ENCODE measurements at regions not wholly inside any gene's neighbourhood (a gene's known extent, or its start where the extent isn't known, plus 50 kb on each side); places are given as distances from the start of the nearest gene placed in this dataset.
"Not testable (repeated sequence)": the region's sequence is repeated elsewhere in the genome, so short reads cannot be mapped to it uniquely, and the experiment has no call there.

DNA sequence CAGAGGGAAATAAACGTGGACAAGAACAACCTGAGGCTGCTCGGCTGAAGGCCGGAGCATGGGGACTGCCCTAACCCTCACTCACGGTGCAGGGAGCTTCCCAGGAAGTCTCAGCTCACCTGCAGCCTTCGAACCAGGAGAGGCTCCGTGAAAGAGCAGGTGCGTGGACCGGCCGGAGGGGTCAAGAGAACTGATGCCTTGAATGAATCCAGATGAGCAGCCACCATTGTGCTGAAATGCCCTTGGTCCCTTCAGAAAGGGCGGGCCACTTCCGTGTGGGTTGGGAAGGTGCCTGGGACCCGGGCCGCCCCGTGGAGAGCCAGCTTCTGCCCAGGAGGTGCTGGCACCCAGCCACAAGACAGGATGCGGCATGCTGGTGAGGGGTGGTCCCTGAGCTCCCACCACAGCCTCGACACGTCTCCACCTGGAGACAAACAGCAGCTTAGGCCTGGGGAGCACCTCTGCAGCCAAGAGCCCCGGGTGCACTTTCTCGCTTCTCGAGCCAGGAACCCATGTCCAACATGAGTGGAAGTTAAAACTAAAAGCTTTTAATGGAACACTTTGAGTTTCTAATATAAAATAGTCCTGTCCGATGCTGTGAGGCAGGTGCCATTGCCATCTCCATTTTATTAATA, 83.5 kb downstream of the TTLL2 start:
- DNase-seq = no peak

DNA sequence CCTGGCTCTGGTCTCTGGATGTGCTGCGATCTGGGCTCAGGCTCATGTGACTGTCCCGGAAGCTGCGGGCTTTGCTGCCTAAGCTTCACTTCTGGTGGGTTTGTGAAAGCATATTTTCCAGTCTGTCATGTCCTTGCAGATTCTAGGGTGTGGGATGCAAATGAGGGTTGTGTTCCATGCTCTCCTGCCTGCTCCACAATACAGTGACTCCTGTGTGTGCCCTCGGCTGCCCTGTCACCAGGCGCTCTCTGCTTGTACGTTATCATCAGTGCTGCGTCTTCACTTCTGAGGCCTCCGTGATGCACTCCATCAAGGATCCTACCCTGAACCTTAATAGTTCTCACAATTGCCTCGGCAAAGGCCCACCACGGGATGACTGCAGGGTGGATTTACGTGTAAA, 84.2 kb downstream of the TTLL2 start:
- DNase-seq = no peak

DNA sequence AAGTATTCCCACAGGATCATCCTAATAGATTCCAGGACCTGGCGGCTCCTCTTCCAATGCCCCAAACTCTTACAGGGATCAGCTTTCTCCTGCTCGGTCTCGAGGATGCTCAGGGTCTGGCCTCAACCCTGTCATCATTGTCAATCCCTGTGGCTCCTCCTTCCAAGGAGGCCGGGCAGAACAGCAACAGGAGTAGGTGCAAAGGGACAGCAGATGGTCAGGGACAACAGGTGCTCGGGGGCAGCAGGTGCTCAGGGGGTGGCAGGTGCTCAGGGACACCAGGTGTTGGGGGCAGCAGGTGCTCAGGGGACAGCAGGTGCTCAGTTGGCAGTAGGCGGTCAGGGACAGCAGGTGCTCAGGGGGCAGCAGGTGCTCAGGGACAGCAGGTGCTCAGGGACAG, 84.8 kb downstream of the TTLL2 start:
- no peak for DNase-seq

DNA sequence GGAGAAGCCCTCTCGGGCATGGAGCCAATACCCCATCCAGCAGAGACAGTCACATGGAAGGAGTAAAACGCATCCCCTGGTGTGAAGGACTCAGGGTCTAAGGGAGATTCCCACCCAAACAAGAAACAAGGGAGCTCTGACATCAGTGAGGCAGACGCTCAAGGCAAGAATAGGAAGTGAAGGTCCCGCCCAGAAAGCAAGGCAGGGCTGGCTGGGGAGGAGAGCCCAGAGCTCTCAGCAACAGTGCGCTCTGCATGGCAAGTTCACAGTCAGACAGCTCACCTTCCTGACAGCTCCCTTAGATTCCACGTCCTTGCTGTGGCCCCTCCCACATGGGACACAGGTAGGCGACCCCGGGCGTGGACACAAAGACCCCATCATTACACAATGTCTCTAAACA, 85.6 kb downstream of the TTLL2 start:
- no peak for DNase-seq

DNA sequence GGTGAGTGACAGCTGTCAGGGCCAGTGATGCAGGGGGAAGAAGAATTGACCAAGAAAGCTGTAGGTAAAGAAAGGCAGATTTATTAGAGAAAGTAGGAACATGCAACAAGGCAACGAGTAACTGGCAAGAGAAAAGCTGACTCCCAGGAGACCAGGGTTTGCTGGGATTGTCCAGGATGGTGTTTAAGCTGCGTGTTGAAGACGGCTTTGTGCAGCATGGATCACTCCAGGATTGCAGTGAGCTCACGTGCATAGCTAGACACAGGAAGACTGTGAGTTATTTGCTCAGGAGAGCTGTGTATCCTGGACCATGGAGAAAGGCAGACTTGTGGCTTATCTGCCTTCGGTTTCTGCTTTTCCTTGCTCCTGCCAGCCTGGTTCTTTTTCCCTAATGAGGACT, 87.6 kb downstream of the TTLL2 start:
- DNase-seq = no peak

DNA sequence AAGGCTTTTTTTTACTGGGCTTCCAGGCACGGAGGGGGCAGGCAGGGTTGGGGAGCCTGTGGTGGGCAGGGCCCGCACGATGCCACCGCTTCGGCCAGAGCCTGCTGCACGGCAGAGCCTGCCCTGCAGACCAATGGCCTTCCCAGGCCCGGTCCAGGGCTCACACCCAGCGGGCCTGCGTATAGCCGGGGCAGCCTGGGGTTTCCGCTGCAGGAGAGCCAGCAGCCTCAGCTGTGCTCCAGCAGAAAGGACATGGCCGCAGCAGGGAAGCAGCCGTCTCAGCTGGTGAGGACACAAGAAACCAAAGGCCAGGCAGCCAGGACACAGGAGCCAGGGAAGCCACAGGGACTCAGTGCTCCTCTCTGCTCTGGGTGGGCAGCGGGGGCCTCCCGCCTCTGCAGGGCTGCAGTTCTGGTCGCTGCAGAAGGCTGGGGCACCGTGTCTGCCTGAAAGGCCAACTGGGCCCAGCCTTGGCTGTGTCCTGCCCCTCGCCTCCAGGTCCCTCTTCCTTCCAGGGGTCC, 90.6 kb downstream of the TTLL2 start:
- DNase-seq = no peak

DNA sequence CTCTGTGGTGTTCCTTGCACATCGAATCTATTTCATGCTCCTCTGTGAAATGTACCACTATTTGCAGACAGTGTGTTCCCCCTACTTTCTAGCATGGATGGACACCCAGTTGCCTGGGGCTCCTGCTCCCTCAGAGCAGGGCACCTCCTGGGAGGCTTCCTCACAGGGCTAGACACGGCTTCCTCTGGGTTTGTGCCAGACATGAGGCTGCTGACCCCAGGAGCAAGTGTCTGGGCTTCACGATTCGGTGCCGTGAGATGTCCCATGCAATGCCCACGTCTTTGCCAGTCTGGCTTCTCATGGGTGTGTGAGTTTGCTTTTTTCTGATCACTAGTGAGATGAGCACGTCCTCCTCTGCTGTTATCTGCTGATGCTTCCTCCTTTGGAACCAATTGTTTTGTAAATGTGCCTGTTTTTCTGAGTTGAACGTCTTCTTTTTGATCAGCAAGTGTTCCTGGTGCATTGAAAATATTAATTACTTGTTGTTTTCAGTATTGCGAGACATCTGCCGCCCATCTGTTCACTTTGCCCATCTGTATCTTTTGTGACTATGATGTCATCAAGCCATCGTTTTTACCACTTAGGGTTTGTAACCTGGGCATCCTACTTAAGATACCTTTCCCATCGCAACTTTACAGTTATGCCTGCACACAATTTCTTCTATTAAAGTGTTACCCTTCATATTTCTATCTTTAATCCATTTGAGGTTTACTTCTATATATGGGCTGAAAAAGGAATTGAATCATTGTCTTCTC, 92.0 kb downstream of the TTLL2 start:
- no peak for DNase-seq

DNA sequence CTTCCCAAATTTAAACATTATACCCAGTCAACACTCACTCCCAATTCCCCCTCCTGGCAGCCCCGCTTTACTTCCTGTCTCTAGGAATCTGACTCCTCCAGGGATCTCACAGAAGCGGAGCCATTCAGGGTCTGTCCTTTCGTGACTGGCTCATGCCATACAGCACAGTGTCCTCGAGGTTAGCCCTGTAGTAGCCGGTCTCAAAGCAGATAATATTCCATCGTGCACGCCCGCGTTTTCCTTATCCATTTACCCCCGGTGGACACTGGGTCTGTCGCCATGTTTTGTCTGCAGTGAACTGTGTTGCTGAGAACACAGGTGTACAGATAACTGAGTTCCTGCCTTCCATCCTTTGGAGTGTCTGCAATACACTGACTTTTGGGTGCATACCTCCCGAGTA, 95.3 kb downstream of the TTLL2 start:
- DNase-seq = no peak

DNA sequence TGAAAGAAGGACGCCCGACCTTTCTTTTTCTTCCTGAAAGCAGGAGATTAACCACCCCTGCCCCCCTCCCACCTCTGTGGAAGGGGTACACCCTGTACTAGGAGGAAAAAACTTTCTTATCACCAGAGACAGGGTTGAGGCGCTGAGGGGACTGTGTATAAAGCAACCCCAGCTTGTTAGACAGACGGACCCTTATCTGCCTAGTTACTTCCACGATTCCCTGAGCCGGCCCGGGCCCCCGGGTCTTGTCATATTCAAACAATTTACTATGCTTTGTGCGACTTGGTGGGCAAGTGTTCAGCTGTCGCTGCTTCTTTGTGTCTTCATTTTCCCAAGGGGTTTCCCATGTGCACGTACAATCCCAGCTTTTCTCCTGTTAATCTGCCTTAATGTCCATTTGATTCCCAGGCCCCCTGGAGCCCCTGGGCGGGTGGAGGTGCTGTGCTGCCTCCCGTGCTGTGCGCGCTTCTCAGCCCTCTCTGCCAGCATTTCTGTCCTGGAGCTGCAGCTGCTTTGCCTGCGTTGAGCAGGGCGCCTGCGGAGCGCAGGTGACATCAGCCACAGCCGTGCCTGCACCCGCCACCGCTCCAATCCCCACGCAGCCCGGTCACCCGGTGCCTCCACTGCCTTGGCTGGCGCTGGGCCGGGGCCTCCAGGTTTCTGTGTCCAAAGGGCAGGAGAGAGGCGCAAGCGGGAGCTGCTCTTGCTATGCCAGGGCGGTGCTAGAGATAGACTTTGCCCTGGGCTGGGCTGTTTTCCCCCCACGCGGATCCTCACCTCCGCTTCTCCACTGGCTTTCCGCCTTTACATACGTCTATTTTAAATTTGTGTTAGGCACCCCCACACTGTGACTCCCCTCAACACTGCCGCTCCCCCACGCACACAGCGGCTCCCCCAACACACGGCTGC, 96.2 kb downstream of the TTLL2 start:
- no peak for DNase-seq

DNA sequence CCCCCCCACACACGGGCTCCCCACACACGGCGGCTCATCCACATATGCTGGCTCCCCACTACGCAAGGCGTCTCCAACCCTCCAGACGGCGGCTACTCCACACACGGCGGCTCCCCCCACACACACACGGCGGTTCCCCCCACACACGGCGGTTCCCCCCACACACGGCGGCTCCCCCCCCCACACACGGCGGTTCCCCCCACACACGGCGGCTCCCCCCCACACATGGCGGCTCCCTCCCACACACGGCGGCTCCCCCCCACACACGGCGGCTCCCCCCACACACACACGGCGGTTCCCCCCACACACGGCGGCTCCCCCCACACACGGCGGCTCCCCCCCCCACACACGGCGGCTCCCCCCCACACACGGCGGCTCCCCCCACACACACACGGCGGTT, 97.1 kb downstream of the TTLL2 start:
- not testable (repeated sequence) for DNase-seq

DNA sequence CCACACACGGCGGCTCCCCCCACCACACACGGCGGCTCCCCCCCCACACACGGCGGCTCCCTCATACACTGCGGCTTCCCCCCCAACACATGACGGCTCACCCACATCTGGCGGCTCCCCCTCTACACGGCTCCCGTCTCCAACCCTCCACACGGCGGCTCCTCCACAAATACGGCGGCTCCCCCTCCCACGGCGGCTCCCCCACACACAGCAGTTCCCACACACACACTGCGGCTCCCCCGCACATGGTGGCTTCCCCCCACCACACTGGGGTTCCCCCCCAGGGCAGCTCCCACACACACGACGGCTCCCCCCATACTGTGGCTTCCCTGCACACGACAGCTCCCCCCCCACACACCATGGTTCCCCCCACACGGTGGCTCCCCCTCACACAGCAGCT, 98.0 kb downstream of the TTLL2 start:
- DNase-seq = no peak

DNA sequence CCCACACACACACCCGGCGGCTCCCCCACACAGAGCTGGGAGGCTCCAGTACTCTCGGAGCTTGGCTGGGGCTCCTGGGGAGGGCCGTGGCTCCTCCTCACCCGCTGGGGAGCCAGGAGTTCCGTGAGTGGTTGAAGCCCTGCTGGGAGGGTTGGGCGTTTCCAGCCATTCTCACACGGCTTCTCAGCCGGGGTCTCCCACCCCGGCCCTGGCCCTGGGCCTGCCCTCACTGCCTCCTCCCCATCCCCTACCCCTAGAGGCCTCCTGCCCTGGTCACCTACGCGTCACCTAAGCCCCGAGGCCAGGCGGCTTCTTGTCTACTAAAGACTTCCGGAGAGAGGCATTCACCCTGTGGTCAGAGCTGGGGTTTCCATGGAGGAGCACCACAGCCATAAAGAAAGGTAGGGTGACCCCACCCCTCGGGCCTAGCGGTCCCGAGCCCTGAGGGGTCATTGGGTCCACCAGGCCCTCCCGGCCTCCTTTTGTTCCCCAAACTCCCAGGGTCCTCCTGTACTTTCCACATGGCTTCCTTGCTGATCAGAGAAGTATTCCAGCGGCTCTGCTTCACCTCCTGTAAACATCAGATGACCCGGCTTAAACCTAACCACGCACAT, 99.3 kb downstream of the TTLL2 start:
- DNase-seq = no peak

DNA sequence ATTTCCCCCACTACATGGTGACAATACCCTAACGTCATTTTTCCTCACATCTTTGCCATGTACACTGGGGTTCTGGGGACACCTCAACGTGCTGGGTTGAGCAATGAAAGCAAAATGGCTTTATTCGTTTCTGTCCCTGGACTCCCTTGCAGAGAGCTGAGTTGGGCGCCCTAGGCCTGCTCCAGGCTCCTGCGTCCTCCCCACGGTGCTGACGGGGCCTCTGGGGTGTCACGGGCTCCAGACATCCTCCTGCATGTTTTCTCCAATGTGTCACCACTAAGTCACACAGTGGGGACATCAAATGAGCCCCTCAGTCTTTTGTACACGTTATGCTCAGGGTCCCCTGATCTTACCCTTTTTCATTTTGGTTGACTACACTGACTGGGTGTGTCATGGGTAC, 99.8 kb downstream of the TTLL2 start:
- DNase-seq = no peak

DNA sequence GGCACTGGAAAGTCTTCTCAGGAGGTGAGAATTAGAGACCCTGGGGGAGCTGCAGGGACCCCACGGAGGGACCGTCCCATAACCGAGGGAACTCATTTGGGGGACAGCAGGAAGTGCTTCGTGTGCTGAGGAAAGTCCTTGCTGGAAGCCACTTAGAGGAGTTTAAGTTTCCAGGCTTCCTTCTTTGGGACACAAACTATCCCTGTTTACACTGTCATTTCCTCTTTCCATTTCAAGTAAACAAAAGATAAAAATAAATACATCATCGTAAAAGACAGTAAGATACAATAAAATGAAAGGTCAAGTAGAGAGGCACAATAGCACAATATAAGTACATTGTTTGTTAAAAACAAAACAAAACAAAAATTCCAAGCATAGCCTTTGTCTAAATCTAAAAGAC, 101.2 kb downstream of the TTLL2 start:
- no peak for DNase-seq

DNA sequence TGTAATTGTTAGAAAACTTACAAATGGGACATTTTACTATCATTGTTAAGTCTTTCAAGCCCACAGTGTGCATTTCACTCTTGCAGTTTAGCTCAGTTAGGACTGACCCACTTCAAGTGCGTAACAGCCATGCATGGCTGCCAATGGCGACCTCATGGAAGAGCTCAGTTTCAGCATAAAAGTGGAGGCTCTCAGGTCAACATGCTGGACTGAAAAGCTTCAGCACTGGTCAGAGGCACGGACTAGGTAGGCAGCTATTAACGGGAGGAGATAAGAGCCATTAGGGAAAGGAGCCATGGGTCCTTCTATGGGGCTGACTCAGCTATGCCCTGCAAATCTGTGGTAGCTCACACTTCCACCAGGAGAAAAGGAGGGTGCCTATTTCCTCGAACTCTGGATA, 101.8 kb downstream of the TTLL2 start:
- peak in 2 of 3 donors; percentile 21 to 49 for DNase-seq

DNA sequence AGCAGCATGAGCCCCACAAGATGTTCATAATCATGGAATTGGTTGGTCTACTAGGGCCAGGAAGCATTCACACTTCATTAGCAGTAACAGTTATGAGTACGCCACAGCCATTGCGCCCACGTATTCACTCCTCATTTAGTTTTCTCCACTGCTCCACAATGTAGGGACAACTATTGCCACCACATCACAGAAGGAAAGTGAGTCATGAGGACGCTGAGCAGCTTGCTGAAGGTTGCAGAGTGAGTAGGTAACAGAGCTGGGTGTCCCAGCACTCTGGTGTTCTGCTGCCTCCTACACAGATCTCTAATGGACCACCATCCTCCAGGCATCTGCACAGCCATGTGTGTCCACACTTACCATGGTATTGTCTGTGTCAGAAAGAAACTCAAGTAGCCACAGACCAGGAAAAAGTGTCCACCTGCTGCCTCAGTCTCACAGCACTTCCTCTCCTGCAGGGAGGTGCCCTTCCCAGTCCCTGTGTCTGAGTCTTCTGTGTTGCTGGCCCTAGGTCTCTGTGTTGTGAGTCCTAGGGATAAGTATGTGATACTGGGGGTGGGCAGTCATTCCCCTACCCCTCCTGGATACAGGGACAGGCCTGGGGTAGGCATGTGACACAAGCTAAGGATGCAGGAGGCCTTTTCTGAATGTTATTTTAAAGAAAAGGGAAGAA, 103.9 kb downstream of the TTLL2 start:
- DNase-seq = no peak

DNA sequence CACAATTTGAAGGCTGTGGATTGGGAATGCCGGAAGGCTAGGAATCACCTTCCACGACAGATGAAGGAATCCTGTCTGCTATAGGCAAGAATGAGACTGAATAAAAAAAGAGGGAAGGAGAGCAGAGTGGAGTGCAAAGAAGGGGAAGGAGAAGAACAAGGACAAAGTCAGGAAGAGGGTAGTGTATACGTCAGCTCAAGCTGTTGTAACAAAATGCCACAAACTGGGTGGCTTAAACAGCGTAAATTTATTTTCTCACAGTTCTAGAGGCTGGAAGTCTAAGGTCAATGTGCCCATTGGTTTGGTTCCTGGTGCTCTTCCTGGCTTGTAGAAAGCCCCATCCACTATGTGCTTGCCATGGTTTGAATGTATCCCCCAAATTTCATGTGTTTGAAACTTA, 104.5 kb downstream of the TTLL2 start:
- no peak for DNase-seq

DNA sequence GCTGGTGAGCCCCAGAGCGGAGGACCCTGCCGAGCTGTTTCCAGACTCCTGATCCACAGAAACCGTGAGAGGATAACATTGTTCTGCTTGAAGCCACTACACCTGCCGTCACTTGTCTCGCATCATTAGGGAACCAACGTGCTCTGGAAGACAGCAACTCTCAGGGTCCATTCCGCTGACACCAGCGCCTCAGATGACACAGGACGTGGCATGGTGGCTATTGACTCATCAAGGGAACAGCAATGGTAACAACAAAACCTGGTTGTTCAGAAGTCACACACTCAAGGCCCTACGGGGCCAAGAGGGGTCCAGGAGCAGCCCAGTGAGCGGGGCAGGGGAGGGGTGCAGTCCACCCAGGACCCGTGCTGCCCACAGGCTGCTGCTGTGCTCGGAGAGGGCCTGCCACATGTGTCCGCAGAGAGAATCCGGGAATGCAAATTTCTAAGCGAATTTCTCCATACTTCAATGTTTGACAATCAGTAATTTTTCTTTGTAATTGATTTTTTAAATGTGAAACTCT, 110.4 kb downstream of the TTLL2 start:
- DNase-seq = no peak

DNA sequence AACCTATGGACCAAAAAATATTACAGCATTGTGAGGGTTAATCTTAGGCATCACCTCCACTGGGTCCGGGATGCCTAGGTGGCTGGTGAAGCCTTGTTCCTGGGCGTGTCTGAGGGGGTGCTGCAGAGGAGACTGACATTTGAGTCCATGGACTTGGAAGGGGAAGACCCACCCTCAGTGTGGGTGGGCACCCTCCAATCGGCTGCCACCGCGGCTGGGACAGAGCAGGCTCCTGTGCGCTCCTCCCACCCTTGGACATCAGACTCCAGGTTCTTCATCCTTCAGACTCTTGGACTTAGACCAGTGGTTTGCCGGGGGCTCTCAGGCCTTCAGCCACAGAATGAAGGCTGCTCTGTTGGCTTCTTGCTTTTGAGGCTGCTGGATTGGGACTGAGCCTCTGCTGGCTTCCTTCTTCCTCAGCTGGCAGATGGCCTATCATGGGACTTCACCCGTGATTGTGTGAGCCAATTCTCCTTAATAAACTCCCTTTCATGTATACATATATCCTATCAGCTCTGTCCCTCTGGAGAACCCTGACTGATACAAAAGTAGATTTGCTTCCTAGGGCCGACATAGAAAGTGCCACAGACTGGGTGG, 113.1 kb downstream of the TTLL2 start:
- DNase-seq = no peak

DNA sequence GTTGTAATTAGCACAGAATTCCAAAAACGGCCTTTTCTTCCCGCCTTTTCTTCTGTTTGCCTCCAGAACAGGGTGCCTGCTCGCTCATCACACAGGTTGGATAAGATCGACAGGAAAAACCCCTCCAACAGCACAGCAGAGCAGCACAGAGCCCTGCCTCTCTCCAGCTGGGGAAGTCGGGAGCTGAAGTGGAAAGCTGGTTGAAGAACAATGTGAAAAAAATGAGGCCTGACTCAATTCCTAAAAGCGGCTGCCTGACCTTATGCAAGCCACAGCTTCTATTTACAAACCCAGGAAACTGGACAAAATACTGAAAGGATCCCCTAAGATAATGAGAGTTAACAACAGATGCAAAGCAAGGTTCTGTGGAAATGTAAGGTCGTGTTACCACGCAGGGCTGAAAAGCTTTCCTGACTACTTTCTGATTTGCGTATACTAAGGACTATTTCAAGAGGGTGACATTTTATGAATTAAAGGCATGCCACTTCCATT, 116.9 kb downstream of the TTLL2 start:
- peak; percentile 8 to 49 (median 20) for DNase-seq

DNA sequence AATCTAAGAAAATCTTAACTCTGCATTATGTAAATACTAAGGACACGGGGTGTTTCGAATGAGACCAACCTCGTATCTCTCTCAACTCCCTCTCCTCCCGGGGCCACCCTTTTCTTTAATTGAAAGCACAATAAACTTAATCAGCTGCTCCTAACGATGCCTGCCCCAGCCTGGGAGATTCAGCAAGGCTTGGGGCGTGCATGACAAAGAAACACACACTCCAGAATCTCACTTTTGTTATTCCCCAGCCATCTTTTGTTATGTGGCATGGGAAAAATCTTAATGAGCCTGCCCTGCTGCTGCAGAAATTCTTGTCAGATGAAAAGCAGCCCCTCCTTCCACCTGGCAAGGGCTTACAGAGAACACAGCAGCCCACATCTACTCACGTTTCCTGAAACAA, 117.4 kb downstream of the TTLL2 start:
- DNase-seq = no peak

Data from muscle of back (tissue), 3 donors.